DMS 273 treated with DMSO at 0.1 percent for 48 hours (cell line): ENCODE measurements at regions not wholly inside any gene's neighbourhood (a gene's known extent, or its start where the extent isn't known, plus 50 kb on each side); places are given as distances from the start of the nearest gene placed in this dataset.
"Not testable (repeated sequence)": the region's sequence is repeated elsewhere in the genome, so short reads cannot be mapped to it uniquely, and the experiment has no call there.

Source experiments
- DNase-seq: peaks from one replicate; lab custom pipeline; 2025; lab: John Stamatoyannopoulos, UW

DNA sequence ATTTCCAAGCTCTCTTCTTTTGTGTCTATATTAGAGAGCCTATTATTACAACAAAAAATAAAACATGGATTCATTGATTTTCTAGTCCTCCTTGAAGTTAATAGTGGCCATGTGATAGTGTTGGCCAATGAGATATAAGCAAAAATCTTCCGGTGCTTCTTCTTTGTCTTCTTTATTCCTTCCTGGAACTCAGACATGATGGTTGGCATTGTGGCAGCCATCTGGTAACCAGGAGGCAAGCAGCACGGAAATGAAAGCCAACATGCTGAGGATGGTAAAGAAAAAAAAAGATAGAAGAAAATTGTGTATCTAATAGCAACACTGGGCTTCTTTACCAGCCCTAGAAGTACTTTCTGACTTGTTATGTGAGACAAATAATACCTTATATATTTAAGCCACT lies 50.8 kb upstream of the SEL1L start:
- no peak for DNase-seq

DNA sequence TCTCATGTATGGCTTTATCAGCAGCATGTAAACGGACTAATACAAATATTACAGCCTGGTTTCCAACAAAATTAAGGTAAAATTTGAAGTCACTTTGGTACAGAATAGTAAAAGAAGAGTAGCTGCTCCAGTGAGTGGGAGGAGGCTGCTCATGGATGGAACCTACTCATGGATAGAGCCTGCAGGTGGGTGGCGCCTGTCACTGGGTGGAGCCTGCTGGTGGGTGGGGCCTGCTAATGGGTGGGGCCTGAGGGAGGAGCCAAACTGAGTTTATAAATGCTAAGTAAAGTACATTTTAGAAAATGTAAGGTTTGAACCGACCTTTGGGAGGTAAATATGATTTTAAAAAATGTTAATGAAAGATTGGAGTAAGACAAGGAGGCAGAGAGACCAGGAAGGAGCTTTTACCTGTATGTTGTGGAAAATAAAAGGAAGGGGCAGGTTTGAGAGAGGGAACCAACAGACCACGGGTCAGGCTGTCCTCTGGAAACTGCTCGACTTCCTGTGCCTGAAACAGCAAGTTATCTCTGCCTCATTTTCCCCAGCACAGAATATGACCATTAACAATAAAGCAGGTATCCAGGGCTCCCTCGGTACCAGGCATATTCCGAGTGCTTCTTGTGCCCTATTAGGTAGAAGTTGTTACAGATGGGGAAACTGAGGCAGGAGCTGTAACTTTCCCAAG lies 55.9 kb upstream of the SEL1L start:
- no peak for DNase-seq

DNA sequence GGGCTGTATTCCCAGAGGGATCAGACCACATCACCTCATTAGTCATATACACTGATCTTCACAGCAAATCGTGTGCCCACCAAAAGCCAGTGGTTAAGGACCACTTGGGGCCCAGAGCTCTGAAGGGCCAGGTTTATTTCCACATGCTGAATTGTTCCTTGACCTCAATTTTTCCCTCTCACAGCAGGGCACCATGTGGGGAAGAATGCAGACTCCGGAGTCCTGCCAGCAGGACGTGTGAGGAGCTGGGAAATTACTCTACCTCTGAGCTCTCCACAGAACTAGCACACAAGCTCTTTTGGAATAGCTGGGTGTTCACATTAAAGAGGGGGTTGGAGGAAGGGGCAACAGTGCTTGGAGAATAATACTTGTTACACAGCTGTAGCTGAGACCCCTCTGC lies 57.6 kb upstream of the SEL1L start:
- DNase-seq = no peak

DNA sequence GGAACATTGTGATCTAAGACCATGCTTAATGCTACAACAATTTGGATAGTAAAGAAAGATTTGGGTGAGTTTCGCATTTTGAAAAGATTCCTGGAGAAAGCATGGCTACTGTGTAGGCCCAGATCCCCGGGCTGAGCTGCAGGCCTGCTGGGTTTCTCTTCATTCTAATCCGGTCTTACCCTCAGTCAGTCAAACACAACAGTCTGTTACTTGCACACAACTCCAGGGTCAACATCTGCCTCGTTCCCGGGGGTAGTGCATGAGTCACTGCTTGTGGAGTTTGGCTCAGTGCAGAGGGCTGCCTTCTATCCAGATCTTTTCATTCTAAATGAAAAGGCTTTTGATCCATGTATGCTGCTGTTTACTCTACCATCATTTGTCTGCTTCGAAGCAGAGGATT lies 60.4 kb upstream of the SEL1L start:
- peak; percentile 61 for DNase-seq

DNA sequence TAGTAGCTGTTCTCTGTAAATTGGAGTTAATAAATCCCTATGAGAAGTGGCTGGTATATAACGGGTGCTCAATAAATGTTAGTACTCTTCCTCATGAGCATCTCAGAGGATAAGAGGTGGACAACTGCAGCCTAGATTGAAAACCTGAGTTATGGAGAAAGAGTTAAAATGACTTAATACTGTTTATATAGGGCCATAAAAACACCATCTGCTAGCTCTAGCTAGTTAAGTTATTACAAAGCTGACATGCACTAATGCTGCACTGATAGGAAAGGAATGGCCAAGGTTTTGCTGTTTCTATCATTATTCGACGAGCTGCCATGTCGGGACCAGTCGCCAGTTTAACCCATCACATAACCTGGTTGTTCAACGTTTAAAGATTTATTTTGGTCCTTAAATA lies 72.0 kb upstream of the SEL1L start:
- peak; percentile 34 for DNase-seq

DNA sequence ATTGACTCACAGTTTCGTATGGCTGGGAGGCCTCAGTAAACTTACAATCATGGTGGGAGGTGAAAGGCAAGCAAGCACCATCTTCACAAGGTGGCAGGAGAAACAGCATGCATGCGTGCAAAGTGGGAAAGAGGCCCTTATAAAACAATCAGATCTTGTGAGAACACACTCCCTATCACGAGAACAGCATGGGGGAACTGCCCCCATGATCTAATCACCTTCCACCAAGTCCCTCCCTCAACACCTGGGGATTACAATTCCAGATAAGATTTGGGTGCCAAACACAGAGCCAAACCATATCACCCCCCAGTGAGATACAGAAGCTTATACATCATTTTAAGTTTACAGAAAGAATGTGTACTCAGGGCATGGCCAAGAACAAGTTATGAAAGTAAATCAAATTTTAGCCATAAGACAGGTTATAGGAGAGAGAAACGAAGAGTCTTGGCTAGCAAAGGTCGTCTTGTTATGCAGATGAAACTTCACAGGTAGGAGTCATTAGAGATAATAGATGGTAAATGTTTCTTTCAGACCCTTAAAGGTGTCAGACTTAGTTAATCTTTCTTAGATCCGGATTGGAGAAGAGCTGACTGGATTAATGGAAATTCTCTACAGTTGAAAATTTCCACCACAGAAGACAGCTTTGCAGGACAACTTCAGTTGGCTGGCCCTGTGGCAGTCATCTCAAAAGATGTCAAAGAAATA lies 79.8 kb upstream of the SEL1L start:
- DNase-seq = no peak

DNA sequence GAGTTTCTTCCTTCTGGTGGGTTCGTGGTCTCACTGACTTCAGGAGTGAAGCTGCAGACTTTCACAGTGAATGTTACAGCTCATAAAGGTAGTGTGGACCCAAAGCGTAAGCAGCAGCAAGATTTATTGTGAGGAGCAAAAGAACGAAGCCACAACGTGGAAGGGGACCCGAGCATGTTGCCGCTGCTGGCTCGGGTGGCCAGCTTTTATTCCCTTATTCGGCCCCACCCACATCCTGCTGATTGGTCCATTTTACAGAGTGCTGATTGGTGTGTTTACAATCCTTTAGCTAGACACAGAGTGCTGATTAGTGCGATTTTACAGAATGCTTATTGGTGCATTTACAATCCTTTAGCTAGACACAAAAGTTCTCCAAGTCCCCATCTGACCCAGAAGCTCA lies 80.6 kb upstream of the SEL1L start:
- DNase-seq = not testable (repeated sequence)

DNA sequence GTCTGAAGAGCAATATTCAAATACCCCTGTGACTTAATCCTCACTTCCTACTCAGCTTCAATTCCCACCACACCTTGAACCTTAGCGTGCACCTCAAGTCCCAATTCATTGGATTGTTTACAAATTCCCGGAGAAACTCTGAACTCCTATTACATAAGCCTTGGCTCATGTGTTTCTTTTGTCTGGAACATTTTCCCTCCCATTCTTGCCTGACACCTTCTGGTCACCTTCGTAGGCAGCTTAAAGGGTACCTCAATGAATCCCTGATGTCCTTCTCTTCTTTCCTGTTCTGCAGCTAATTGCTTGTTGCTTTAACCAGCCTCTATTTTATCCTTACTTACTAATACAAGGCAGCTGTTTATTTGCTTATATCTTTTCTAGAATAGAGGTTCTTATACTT lies 85.0 kb upstream of the SEL1L start:
- DNase-seq = no peak

DNA sequence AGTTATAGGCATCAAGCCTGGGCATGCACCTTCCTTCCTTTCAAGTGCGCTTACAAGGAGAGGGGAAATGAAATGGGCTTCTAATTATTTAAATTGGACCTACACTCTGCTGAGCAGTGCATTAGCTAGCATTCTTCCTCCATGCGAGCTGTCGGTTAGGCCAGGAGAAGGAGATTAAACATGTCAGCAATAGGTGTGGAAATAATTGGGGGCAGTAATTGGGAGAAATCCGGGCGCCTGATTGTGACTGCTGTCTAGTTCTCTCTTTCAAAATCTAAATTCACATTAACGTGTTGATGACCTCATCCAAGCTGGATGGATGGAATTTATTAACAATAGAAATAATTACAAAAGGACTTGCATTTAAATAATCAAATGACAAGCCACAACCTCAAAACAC lies 86.2 kb upstream of the SEL1L start:
- no peak for DNase-seq

DNA sequence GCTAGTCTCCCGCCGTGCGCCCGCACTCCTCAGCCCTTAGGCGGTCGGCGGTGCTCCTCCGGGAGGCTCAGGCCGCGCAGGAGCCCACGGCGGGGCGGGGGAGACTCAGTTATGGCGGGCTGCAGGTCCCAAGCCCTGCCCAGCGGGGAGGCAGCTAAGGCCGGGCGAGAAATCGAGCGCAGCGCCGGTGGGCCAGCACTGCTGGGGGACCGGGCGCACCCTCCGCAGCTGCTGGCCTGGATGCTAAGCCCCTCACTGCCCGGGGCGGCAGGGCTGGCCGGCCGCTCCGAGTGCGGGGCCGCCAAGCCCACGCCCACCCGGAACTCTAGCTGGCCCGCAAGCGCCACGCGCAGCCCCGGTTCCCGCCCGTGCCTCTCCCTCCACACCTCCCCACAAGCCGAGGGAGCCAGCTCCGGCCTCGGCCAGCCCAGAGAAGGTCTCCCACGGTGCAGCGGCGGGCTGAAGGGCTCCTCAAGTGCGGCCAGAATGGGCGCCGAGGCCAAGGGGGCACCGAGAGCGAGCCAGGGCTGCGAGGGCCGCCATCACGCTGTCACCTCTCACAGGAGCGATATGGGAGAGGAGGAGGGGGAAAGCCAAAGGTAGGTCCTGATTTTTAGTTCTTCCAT lies 90.2 kb upstream of the SEL1L start:
- DNase-seq = not testable (repeated sequence)

DNA sequence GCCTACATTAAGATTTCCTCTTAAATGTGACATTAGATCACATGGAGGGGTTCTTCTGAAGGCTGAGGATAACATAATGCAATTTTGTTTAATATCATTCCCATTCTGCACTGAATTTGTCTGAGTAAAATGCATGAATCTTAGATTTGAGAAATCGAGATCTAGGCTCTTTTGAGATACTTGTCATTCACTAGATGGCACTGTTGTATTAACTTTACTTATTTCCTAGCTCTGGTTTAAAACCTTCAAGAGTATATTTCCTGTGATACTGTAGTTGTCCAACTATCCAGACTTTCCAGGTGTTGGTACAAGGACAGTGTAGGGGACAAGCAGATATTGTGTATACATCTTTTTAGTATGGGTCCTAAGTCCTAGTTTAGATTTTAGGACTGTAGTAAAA lies 91.7 kb upstream of the SEL1L start:
- peak; percentile 72 for DNase-seq

DNA sequence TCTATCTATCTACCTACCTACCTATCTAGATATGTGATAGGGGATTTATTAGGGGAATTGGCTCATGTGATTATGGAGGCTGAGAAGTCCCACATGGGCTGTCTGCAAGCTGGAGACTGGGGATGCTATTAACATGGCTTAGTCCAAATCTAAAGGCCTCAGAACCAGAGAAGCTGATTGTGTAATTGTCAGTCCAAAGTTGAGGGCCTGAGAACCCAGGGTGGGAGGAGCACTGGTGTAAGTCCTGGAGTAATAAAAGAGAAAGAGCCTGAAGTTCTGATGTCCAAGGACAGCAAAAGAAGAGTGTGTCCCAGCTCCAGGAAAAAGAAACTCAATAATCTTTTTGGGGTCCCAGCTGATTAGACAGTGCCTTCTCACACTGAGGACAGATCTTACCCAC lies 98.5 kb upstream of the SEL1L start:
- no peak for DNase-seq

DNA sequence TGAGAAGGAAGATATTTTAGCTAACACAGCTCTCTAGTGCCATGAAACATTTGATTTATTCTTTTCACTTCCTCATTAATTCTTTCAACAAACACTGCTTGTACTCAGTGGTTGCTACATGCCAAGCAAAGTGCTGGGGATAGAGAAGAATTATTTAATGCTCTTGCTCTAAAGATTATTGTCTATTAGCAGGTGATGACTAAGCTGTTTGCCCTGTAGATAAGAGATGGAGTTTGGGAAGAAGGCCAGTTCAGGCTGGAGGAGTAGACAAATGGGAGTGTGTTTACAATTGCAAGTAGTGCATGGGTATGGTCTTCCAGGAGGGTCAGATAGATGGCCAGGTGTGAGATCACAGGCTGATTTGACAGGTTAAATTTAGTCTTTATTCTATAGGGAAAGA lies 99.8 kb upstream of the SEL1L start:
- DNase-seq = no peak

DNA sequence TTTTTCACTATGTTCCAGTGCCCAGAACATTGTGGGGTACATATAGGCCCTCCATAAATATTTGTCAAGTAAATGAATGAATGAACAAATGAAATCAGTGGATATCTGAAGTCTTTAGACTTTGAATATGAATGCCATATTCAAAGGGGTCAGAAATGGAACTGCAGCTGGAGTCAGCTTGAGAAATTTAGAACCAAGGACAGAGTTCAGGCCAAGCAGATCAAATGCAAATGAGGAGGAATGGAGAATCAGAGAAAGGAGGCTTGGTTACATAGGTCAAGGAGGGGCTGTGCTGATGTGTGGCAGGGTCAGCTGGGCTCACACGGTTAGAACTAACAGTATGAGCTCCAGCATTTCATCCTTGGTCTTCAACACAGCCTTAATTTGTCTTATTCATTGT lies 104.0 kb upstream of the SEL1L start:
- DNase-seq = no peak

DNA sequence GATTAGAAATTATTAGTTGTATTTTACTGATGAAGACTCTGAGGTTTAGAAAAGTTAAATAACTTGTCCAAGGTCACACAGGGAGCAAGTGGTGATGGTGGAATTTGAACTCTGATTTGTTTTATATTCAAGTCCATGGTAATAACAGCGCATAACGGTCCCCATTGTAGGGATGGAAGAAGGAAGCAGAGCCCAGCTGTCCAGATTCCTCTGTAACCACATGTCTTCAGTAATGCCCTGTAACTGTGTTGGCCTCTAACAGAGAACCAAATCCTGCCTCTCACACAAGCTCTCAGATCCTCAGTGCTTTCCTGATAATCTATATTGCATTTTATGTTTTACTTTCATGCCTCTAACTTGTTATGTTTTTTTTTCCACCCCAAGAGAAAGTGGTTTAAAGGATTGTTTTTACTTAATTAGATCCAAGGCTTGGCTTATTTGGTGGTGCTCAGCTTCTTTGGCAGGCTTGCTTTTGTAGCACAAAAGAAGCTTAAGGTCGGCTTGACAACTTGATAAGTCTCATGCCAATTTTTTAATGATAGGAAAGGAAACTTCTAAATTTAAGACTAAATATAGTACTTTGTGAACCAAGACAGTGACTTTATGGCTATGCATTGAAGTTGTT lies 105.1 kb upstream of the SEL1L start:
- no peak for DNase-seq

DNA sequence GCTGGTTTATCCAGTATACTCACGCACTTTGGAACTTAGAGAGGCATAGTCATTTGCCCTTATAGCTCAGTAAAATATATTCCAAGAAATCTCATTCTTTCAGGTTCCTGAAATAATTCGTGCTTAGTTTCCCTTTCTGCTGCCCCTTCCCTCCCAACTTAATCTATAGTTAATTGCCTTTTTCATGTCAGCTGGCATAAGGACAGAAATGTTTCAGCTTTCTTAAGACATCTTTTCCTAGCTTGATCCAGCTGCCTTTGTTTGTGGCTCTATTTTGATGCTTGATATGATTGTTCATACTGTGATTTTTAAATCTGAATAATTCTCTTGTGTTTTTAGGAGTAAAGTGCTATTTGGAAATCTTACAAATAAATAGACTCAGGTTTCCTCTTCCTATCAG lies 120.0 kb upstream of the SEL1L start:
- DNase-seq = no peak

DNA sequence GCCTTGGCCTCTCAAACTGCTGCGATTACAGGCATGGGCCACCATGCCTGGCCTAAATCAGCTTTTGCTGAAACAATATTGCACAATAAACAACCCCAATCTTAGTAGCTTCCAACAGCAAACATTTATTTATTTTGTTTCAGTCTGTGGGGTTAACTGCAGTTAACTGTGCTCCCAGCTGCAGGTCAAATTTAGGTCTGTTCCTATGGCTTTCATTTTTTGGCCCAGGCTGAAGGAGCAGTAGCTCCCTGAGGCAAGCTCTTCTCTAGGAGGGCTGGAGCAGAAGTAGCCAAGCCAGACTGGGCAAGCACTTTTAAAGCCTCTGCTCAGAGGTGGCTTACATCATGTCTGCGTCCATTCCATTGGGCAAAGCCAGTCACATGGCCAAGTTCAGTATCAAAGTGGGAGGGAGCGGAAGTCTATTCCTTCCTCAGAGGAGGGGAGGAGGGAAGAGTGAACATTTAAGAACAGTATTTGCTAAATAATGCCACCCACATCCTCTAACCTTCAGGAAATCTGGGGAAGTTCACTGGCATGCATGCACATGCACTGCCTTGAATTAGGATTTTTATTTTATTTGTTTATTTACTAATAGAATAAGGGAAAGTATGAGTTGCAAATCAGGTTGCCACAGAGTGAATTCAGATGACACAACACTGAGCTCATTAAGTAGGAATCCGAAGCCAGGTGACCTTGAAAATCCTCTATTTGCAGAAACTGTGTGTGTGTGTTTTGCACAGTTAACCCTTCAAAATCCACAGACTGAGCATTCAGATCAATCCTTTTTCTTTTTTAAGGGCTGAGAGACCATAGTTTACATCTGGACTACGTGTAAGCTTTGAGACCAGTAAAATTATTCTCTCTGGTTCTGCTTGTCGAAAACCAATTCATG lies 122.0 kb upstream of the SEL1L start:
- DNase-seq = no peak

DNA sequence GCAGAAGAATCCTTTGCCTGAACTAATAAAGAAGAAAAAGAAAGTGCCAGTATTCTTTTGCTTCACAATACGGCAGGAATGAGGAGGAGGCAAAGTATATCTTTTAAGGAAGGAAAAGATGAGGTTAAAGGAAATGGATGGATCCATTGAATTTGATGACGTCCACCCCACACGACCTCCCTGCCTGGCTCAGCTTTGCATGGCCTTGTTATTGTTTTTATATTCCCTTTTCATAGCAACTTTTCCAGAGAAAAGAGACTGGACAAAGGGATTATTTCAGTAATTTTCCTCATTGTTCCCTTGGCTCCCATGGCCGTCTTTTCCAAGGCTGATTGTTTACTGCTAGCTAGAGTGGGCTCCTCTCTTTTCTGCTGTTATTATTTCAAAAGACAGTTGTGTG lies 123.2 kb upstream of the SEL1L start:
- no peak for DNase-seq

DNA sequence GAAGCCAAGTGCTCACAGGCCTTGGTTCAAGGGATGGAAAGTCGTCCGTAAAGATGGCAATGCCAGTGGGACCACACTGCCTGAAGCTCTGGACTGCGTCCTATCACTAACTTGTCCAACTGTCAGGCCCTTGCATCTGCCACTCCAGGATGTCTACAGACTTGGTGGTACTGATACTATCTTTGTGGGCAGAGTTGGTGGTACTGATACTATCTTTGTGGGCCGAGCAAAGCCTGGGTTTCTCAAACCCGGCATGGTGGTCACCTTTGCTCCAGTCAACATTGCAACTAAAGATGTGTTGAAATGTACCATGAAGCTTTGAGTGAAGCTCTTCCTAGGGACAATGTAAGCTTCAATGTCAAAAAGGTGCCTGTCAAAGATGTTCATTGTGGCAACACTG lies 128.4 kb upstream of the SEL1L start:
- DNase-seq = no peak

DNA sequence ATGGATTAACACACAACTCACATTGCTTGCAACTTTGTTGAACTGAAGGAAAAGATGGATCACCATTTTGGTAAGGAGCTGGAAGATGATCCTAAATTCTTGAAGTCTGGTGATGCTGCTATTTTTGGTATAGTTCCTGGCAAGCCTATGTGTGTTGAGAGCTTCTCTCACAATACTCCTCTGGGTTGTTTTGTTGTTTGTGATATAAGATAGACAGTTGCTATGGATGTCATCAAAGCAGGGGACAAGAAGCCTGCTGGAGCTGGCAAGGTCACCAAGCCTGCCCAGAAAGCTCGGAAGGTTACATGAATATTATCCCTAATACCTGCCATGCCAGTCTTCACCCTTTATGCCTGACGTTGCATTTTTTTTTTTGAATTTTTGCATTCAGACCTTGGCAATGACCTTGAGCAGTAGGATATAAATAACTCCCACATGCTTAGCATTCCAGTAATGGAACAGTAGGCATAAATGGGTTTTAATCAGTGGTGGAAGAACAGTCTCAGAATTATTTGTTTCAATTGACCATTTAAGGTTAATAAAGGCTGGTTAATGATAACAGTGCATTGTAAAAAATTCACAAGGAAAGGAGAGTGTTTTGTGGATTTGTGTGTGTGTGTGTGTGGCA lies 129.0 kb upstream of the SEL1L start:
- DNase-seq = no peak

DNA sequence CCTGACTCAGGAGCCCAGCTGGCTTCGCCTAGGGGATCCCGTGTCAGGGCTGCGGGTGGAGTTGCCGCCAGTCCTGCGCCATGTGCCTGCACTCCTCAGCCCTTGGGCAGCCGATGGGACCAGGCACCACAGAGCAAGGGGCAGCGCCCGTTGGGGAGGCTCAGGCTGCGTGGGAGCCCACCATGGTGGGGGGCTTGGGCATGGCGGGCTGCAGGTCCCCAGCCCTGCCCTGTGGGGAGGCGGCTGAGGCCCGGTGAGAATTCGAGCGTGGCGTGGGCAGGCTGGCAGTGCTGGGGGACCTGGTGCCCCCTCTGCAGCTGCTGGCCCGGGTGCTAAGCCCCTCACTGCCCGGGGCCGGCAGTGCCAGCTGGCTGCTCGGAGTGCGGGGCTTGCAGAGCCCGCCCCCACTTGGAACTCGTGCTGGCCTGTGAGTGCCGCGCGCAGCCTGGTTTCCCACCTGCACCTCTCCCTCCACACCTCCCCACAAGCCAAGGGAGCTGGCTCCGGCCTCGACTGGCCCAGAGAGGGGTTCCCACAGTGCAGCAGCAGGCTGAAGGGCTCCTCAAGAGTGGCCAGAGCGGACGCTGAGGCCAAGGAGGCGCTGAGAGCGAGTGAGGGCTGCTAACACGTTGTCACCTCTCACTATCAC lies 135.1 kb upstream of the SEL1L start:
- no peak for DNase-seq
